ENCODE measurements at regions not wholly inside any gene's neighbourhood (a gene's known extent, or its start where the extent isn't known, plus 50 kb on each side); places are given as distances from the start of the nearest gene placed in this dataset.

DNA sequence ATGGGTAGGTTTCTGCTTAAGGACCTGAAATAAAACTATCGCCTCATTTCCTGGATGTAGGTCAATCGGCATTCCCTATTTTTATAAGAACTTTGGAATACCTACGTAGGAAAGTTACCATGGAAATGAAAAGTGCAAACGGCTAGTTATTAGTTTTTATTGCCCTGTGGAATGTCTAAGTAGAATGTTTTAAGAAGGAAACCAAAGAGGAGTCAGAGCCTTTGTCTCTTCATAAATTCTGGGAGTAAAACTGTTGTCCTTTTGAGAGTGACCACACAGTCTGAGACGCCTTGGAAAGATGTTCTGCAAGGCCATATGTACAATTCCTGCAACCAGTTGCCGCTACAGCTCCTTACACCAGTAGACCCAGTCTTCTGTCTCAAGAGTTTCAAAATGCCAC lies 176.0 kb upstream of the SEL1L start:
- no peaks in the 10 kb centered on the region for H3K4me1 ChIP-seq

DNA sequence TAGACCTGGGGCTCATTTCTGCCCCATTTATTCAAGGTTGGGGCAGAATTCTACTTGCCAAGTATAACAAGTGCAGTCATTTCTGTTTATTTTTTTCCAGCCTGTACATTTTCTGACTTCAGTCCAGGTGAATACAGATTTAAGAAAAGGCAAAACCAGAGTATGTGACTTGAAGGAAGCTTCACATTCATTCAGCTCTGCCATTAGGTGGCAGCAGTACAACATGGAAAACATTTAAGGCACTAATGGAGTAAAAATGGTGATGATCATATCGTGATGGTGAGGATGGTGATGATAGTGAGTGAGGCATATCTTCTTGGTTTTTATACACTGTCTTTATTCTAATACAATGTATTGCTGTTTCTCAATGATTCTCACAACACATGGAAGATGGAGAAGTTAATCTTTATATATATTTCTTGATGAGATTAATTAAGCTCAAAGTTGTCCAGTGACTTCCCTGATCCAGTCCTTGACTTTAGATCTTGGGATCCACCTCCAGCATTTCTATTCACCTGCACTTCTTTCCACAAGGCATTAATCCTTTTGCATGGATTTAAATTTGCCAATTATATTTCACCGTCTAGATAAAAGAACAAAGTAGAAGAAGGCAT lies 176.7 kb upstream of the SEL1L start:
- TF ChIP-seq, protein P1, sequence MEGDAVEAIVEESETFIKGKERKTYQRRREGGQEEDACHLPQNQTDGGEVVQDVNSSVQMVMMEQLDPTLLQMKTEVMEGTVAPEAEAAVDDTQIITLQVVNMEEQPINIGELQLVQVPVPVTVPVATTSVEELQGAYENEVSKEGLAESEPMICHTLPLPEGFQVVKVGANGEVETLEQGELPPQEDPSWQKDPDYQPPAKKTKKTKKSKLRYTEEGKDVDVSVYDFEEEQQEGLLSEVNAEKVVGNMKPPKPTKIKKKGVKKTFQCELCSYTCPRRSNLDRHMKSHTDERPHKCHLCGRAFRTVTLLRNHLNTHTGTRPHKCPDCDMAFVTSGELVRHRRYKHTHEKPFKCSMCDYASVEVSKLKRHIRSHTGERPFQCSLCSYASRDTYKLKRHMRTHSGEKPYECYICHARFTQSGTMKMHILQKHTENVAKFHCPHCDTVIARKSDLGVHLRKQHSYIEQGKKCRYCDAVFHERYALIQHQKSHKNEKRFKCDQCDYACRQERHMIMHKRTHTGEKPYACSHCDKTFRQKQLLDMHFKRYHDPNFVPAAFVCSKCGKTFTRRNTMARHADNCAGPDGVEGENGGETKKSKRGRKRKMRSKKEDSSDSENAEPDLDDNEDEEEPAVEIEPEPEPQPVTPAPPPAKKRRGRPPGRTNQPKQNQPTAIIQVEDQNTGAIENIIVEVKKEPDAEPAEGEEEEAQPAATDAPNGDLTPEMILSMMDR (IDR thresholded peaks at IDR 0.05) = peak; percentile 58

More for the DNA sequence above, 176.0 kb upstream of the SEL1L start:
- Histone ChIP-seq H3K9ac (no peak overlapping the region), H3K27me3 (ENCODE audit: control insufficient read depth, insufficient read depth, low read length) (no peaks in the 10 kb centered on the region), H3K27ac (no peak overlapping the region), H3K36me3 (ENCODE audit: control insufficient read depth, insufficient read depth, low read length) (no peaks in the 10 kb centered on the region), H2AFZ (no peak overlapping the region), H3K4me2 (ENCODE audit: low read length) (no peak overlapping the region), H3K79me2 (no peaks in the 10 kb centered on the region), H3K9me3 (ENCODE audit: control insufficient read depth, low read length) (no peaks in the 10 kb centered on the region), H3K4me3 (ENCODE audit: low read depth, low read length) (no peak overlapping the region)
- TF ChIP-seq, protein P1 (IDR thresholded peaks at IDR 0.05) = no peak

DNA sequence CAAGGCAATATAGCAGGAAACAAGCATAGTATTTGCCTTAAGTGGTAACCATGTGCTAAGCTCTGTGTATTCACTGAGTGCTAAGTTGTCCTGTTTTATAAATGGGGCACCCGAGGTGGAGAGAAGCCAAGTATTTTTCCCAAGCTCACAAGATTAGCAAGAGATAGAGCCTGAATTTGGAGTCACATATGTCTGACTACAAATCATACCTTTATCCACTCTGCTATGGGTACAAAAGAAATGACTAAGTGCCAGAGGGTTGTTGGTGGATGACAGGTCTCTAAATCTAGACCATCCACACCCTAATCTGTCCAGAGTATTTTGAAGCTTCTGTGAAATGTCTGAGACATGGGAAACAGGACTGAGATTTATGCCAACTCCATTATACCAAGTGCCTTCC lies 182.1 kb upstream of the SEL1L start:
- Histone ChIP-seq H3K4me2 (ENCODE audit: low read length) (no peak overlapping the region), H3K9me3 (ENCODE audit: control insufficient read depth, low read length) (no peaks in the 10 kb centered on the region), H3K9ac (no peak overlapping the region), H2AFZ (no peak overlapping the region), H3K27me3 (ENCODE audit: control insufficient read depth, insufficient read depth, low read length) (no peaks in the 10 kb centered on the region), H3K4me1 (peaks cover 2% of the 10 kb centered on the region), H3K27ac (no peak overlapping the region), H3K79me2 (no peaks in the 10 kb centered on the region), H3K4me3 (ENCODE audit: low read depth, low read length) (no peak overlapping the region), H3K36me3 (ENCODE audit: control insufficient read depth, insufficient read depth, low read length) (no peaks in the 10 kb centered on the region)
- TF ChIP-seq, protein P1 (IDR thresholded peaks at IDR 0.05) = no peak

More for the DNA sequence above, 176.7 kb upstream of the SEL1L start:
- Histone ChIP-seq H3K9ac (no peak overlapping the region), H2AFZ (no peak overlapping the region), H3K4me3 (ENCODE audit: low read depth, low read length) (no peak overlapping the region), H3K27me3 (ENCODE audit: control insufficient read depth, insufficient read depth, low read length) (no peaks in the 10 kb centered on the region), H3K4me1 (no peaks in the 10 kb centered on the region), H3K4me2 (ENCODE audit: low read length) (no peak overlapping the region), H3K36me3 (ENCODE audit: control insufficient read depth, insufficient read depth, low read length) (no peaks in the 10 kb centered on the region), H3K27ac (no peak overlapping the region), H3K79me2 (no peaks in the 10 kb centered on the region), H3K9me3 (ENCODE audit: control insufficient read depth, low read length) (no peaks in the 10 kb centered on the region)

DNA sequence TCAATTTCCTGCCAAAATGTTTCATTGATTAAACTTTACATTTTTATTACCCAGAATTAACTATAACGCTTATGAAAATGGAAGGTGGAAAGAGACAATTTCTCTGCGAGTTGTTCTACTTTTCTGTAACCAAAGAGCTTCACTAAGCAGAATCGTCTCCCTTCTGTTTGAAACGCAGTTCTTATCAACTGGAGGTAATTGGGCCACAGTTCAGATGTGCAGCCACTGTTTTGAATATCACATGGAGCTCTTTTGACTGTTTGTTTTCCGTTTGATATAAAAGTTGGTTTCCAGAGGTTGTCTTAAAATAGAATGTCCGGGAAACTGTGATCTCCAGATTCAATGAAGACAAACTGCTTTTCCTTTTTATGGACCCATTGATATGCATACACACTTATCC lies 183.3 kb upstream of the SEL1L start:
- H3K27ac ChIP-seq = no peak overlapping the region
- peaks cover 2% of the 10 kb centered on the region for H3K4me1 ChIP-seq
- H3K9me3 ChIP-seq (ENCODE audit: control insufficient read depth, low read length) = no peaks in the 10 kb centered on the region
- TF ChIP-seq, protein P1 (IDR thresholded peaks at IDR 0.05) = no peak
- no peak overlapping the region for H3K9ac ChIP-seq
- H3K4me3 ChIP-seq (ENCODE audit: low read depth, low read length) = no peak overlapping the region
- no peak overlapping the region for H3K4me2 ChIP-seq (ENCODE audit: low read length)
- H2AFZ ChIP-seq = no peak overlapping the region
- no peaks in the 10 kb centered on the region for H3K27me3 ChIP-seq (ENCODE audit: control insufficient read depth, insufficient read depth, low read length)
- H3K36me3 ChIP-seq (ENCODE audit: control insufficient read depth, insufficient read depth, low read length) = no peaks in the 10 kb centered on the region
- no peaks in the 10 kb centered on the region for H3K79me2 ChIP-seq

DNA sequence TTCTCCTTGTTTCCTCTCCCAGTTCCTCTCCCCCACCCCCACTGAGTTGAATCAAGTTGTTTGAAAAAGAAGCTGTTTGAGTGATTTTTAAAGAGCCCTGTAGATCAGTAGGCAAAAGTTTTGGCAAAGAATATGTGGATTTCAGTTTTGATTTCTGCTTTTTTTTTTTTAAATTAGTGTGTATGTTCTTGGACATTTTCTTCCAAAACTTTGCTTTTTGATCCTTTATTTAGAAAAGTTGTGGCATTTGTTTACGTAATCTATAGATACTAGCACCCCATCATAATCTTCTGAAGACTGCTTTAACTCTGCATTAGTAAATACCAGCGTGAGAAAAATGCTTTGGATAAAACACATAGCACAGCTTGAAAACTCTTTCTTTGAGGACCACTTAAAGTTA lies 190.3 kb upstream of the SEL1L start:
- Histone ChIP-seq H2AFZ (no peak overlapping the region), H3K36me3 (ENCODE audit: control insufficient read depth, insufficient read depth, low read length) (no peaks in the 10 kb centered on the region), H3K4me3 (ENCODE audit: low read depth, low read length) (no peak overlapping the region), H3K79me2 (no peaks in the 10 kb centered on the region), H3K9ac (no peak overlapping the region), H3K27me3 (ENCODE audit: control insufficient read depth, insufficient read depth, low read length) (no peaks in the 10 kb centered on the region), H3K9me3 (ENCODE audit: control insufficient read depth, low read length) (no peaks in the 10 kb centered on the region), H3K27ac (no peak overlapping the region), H3K4me2 (ENCODE audit: low read length) (no peak overlapping the region), H3K4me1 (no peaks in the 10 kb centered on the region)
- TF ChIP-seq, protein P1 (IDR thresholded peaks at IDR 0.05) = no peak
